ENCODE measurements at regions not wholly inside any gene's neighbourhood (a gene's known extent, or its start where the extent isn't known, plus 50 kb on each side); places are given as distances from the start of the nearest gene placed in this dataset.

GRCh38 chr4:127219232-127219631 lies 413.5 kb upstream of the INTU start:
- no peak overlapping the region for H3K9ac ChIP-seq
- H4K20me1 ChIP-seq = no peaks in the 10 kb centered on the region
- H3K9me3 ChIP-seq = no peaks in the 10 kb centered on the region
- no peak overlapping the region for H3K4me3 ChIP-seq
- H3K36me3 ChIP-seq = no peaks in the 10 kb centered on the region
- no peaks in the 10 kb centered on the region for H3K27me3 ChIP-seq
- H3K4me1 ChIP-seq = no peaks in the 10 kb centered on the region
- H3K4me2 ChIP-seq = no peak overlapping the region
- no peak for TF ChIP-seq Cebpa-rat (IDR thresholded peaks at IDR 0.05)
- no peak overlapping the region for H3K27ac ChIP-seq

GRCh38 chr4:127224556-127224955 lies 408.2 kb upstream of the INTU start:
- Histone ChIP-seq H3K36me3 (no peaks in the 10 kb centered on the region), H3K9me3 (no peaks in the 10 kb centered on the region), H3K9ac (no peak overlapping the region), H3K4me2 (no peak overlapping the region), H3K4me3 (no peak overlapping the region), H3K27ac (no peak overlapping the region), H3K27me3 (no peaks in the 10 kb centered on the region), H3K4me1 (no peaks in the 10 kb centered on the region), H4K20me1 (no peaks in the 10 kb centered on the region)
- TF ChIP-seq Cebpa-rat (IDR thresholded peaks at IDR 0.05) = no peak

GRCh38 chr4:127229855-127230608 lies 402.7 kb upstream of the INTU start:
- no peaks in the 10 kb centered on the region for H3K36me3 ChIP-seq
- H3K9ac ChIP-seq = no peak overlapping the region
- no peaks in the 10 kb centered on the region for H3K4me1 ChIP-seq
- no peak overlapping the region for H3K4me3 ChIP-seq
- H4K20me1 ChIP-seq = no peaks in the 10 kb centered on the region
- no peak for TF ChIP-seq Cebpa-rat (IDR thresholded peaks at IDR 0.05)
- H3K9me3 ChIP-seq = no peaks in the 10 kb centered on the region
- H3K4me2 ChIP-seq = no peak overlapping the region
- H3K27me3 ChIP-seq = no peaks in the 10 kb centered on the region
- no peak overlapping the region for H3K27ac ChIP-seq

- H3K9ac ChIP-seq = no peak overlapping the region
- no peaks in the 10 kb centered on the region for H4K20me1 ChIP-seq
- no peaks in the 10 kb centered on the region for H3K4me1 ChIP-seq
- no peak overlapping the region for H3K4me2 ChIP-seq
- H3K27ac ChIP-seq = no peak overlapping the region
- no peak overlapping the region for H3K4me3 ChIP-seq
- H3K27me3 ChIP-seq = no peaks in the 10 kb centered on the region
- H3K36me3 ChIP-seq = no peaks in the 10 kb centered on the region
- no peaks in the 10 kb centered on the region for H3K9me3 ChIP-seq
- TF ChIP-seq Cebpa-rat (IDR thresholded peaks at IDR 0.05) = no peak
These were observed 395.9 kb upstream of the INTU start for GRCh38 chr4:127236889-127237288.

GRCh38 chr4:127237581-127237980 lies 395.2 kb upstream of the INTU start:
- no peak for TF ChIP-seq Cebpa-rat (IDR thresholded peaks at IDR 0.05)
- Histone ChIP-seq H3K36me3 (no peaks in the 10 kb centered on the region), H4K20me1 (no peaks in the 10 kb centered on the region), H3K9me3 (no peaks in the 10 kb centered on the region), H3K4me3 (no peak overlapping the region), H3K9ac (no peak overlapping the region), H3K27me3 (no peaks in the 10 kb centered on the region), H3K27ac (no peak overlapping the region), H3K4me2 (no peak overlapping the region), H3K4me1 (no peaks in the 10 kb centered on the region)

- no peak overlapping the region for H3K9ac ChIP-seq
- H3K9me3 ChIP-seq = no peaks in the 10 kb centered on the region
- no peaks in the 10 kb centered on the region for H3K27me3 ChIP-seq
- H3K4me1 ChIP-seq = no peaks in the 10 kb centered on the region
- no peaks in the 10 kb centered on the region for H4K20me1 ChIP-seq
- H3K27ac ChIP-seq = no peak overlapping the region
- H3K4me2 ChIP-seq = no peak overlapping the region
- no peak for TF ChIP-seq Cebpa-rat (IDR thresholded peaks at IDR 0.05)
- H3K4me3 ChIP-seq = no peak overlapping the region
- no peaks in the 10 kb centered on the region for H3K36me3 ChIP-seq
These were observed 393.7 kb upstream of the INTU start for GRCh38 chr4:127238956-127239475.

- Histone ChIP-seq H3K36me3 (no peaks in the 10 kb centered on the region), H3K4me1 (no peaks in the 10 kb centered on the region), H3K9ac (no peak overlapping the region), H4K20me1 (no peaks in the 10 kb centered on the region), H3K4me3 (no peak overlapping the region), H3K27ac (no peak overlapping the region), H3K9me3 (no peaks in the 10 kb centered on the region), H3K4me2 (no peak overlapping the region), H3K27me3 (no peaks in the 10 kb centered on the region)
- no peak for TF ChIP-seq Cebpa-rat (IDR thresholded peaks at IDR 0.05)
These were observed 392.6 kb upstream of the INTU start for GRCh38 chr4:127239902-127240763.

GRCh38 chr4:127240764-127241105 lies 392.0 kb upstream of the INTU start:
- Histone ChIP-seq H3K27ac (no peak overlapping the region), H3K9me3 (no peaks in the 10 kb centered on the region), H3K4me3 (no peak overlapping the region), H3K4me1 (no peaks in the 10 kb centered on the region), H3K4me2 (no peak overlapping the region), H3K27me3 (no peaks in the 10 kb centered on the region), H3K36me3 (no peaks in the 10 kb centered on the region), H3K9ac (no peak overlapping the region), H4K20me1 (no peaks in the 10 kb centered on the region)
- no peak for TF ChIP-seq Cebpa-rat (IDR thresholded peaks at IDR 0.05)

GRCh38 chr4:127244515-127244914 lies 388.2 kb upstream of the INTU start:
- no peak for TF ChIP-seq Cebpa-rat (IDR thresholded peaks at IDR 0.05)
- Histone ChIP-seq H3K4me1 (no peaks in the 10 kb centered on the region), H3K4me2 (no peak overlapping the region), H3K9ac (no peak overlapping the region), H4K20me1 (no peaks in the 10 kb centered on the region), H3K27ac (no peak overlapping the region), H3K36me3 (no peaks in the 10 kb centered on the region), H3K27me3 (no peaks in the 10 kb centered on the region), H3K4me3 (no peak overlapping the region), H3K9me3 (no peaks in the 10 kb centered on the region)

Measured in BLaER1 (cell line).